ENCODE measurements at regions not wholly inside any gene's neighbourhood (a gene's known extent, or its start where the extent isn't known, plus 50 kb on each side); places are given as distances from the start of the nearest gene placed in this dataset.

DNA sequence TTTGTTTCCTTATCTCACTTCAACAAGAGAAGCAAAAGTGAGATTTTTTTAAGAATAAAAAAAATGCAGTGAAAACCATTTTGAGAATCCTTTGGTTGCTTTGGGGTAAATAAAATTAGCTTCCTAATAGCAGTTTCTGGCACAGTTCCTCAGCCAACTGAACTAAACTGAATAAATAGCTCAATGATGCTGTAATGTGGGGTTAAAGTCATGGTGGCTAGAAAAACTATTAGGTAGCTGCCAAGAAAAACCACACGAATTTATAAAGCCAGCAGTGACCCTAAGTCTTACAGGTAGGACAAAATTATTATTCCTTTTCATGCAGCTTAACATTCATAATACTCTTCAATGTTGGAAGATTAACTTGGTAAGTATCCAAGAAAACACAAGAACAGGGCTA is 142.4 kb downstream of the APIP start:
- no TSS peak for BruUV-seq (replicated peaks)

DNA sequence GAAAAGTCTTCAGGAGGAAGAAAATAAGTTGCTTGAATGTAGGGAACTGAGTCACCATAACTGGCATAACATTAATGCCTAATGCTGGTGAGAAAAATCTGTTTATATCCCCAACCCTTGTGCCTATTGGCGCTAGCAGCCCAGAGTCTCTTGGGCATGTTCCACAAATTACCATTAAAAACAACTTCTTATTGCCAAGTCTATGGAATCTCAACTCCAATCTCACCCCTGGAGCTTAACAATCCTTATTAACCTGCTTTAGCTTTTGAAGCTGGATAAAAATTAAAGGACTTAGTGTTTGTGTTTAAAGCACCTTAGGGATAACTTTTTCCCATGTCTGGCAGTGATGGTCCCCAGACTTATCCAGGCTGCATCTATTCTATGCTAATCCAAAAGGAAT is 143.0 kb downstream of the APIP start:
- TF ChIP-seq TCF7L2 (IDR thresholded peaks at IDR 0.05; ENCODE audit: low read depth, low read length) (peak; percentile 58; the same call in 1 of the 2 replicates), SIN3A (IDR thresholded peaks at IDR 0.05; ENCODE audit: borderline replicate concordance, insufficient read depth, low read depth, low read length) (no peak)
- TF ChIP-seq, protein P1, sequence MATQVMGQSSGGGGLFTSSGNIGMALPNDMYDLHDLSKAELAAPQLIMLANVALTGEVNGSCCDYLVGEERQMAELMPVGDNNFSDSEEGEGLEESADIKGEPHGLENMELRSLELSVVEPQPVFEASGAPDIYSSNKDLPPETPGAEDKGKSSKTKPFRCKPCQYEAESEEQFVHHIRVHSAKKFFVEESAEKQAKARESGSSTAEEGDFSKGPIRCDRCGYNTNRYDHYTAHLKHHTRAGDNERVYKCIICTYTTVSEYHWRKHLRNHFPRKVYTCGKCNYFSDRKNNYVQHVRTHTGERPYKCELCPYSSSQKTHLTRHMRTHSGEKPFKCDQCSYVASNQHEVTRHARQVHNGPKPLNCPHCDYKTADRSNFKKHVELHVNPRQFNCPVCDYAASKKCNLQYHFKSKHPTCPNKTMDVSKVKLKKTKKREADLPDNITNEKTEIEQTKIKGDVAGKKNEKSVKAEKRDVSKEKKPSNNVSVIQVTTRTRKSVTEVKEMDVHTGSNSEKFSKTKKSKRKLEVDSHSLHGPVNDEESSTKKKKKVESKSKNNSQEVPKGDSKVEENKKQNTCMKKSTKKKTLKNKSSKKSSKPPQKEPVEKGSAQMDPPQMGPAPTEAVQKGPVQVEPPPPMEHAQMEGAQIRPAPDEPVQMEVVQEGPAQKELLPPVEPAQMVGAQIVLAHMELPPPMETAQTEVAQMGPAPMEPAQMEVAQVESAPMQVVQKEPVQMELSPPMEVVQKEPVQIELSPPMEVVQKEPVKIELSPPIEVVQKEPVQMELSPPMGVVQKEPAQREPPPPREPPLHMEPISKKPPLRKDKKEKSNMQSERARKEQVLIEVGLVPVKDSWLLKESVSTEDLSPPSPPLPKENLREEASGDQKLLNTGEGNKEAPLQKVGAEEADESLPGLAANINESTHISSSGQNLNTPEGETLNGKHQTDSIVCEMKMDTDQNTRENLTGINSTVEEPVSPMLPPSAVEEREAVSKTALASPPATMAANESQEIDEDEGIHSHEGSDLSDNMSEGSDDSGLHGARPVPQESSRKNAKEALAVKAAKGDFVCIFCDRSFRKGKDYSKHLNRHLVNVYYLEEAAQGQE (IDR thresholded peaks at IDR 0.05; ENCODE audit: insufficient read depth in 1 of 2, low read depth in 2 of 2, low read length in 1 of 2), result no peak
- in situ Hi-C loops (cut with HindIII; ENCODE audit: low pct_unique_long_range_greater_than_20kb, low sequenced_read_pairs) (no loop called here), intact Hi-C loops (cut with micrococcal nuclease; ENCODE audit: unreplicated experiment) (no loop called here)
- no peak for DNase-seq (ENCODE audit: low read depth, low spot score)
- ChIA-PET POLR2A (no interaction called here), CTCF (no interaction called here)
- no peaks in the 10 kb centered on the region for H3K9me3 ChIP-seq (ENCODE audit: control insufficient read depth, insufficient read depth, low read depth, low read length)
- no peak overlapping the region for H3K27ac ChIP-seq (ENCODE audit: low read length)
- no TSS peak for BruUV-seq (replicated peaks)
- H3K4me1 ChIP-seq (ENCODE audit: control insufficient read depth, insufficient read depth, low read length), result no peaks in the 10 kb centered on the region
- ATAC-seq, result no peak
- no peaks in the 10 kb centered on the region for H3K36me3 ChIP-seq (ENCODE audit: control insufficient read depth, insufficient read depth, low read length)
- no peaks in the 10 kb centered on the region for H3K27me3 ChIP-seq (ENCODE audit: control insufficient read depth, insufficient read depth, low read length)
- H3K4me3 ChIP-seq (ENCODE audit: low read depth in 2 of 2, low read length in 2 of 2), result no peak overlapping the region

More for the DNA sequence above, 142.4 kb downstream of the APIP start:
- DNase-seq (ENCODE audit: low read depth, low spot score), result no peak
- POLR2A ChIA-PET, result no interaction called here
- Histone ChIP-seq H3K9me3 (ENCODE audit: control insufficient read depth, insufficient read depth, low read depth, low read length) (no peaks in the 10 kb centered on the region), H3K4me1 (ENCODE audit: control insufficient read depth, insufficient read depth, low read length) (no peaks in the 10 kb centered on the region), H3K27me3 (ENCODE audit: control insufficient read depth, insufficient read depth, low read length) (no peaks in the 10 kb centered on the region), H3K27ac (ENCODE audit: low read length) (no peak overlapping the region), H3K36me3 (ENCODE audit: control insufficient read depth, insufficient read depth, low read length) (no peaks in the 10 kb centered on the region), H3K4me3 (ENCODE audit: low read depth in 2 of 2, low read length in 2 of 2) (no peak overlapping the region)
- CTCF ChIA-PET, result no interaction called here
- no peak for ATAC-seq
- intact Hi-C loops (cut with micrococcal nuclease; ENCODE audit: unreplicated experiment) (no loop called here), in situ Hi-C loops (cut with HindIII; ENCODE audit: low pct_unique_long_range_greater_than_20kb, low sequenced_read_pairs) (no loop called here)
- TF ChIP-seq TCF7L2 (IDR thresholded peaks at IDR 0.05; ENCODE audit: low read depth, low read length) (no peak), POLR2AphosphoS5 (IDR thresholded peaks at IDR 0.05; ENCODE audit: low read depth, low read length) (no peak), SIN3A (IDR thresholded peaks at IDR 0.05; ENCODE audit: borderline replicate concordance, insufficient read depth, low read depth, low read length) (no peak)
- TF ChIP-seq, protein P1 (IDR thresholded peaks at IDR 0.05; ENCODE audit: insufficient read depth in 1 of 2, low read depth in 2 of 2, low read length in 1 of 2), result no peak
- TF ChIP-seq, protein P2, sequence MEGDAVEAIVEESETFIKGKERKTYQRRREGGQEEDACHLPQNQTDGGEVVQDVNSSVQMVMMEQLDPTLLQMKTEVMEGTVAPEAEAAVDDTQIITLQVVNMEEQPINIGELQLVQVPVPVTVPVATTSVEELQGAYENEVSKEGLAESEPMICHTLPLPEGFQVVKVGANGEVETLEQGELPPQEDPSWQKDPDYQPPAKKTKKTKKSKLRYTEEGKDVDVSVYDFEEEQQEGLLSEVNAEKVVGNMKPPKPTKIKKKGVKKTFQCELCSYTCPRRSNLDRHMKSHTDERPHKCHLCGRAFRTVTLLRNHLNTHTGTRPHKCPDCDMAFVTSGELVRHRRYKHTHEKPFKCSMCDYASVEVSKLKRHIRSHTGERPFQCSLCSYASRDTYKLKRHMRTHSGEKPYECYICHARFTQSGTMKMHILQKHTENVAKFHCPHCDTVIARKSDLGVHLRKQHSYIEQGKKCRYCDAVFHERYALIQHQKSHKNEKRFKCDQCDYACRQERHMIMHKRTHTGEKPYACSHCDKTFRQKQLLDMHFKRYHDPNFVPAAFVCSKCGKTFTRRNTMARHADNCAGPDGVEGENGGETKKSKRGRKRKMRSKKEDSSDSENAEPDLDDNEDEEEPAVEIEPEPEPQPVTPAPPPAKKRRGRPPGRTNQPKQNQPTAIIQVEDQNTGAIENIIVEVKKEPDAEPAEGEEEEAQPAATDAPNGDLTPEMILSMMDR (IDR thresholded peaks at IDR 0.05), result no peak

All from Panc1 (cell line).